ENCODE measurements at regions not wholly inside any gene's neighbourhood (a gene's known extent, or its start where the extent isn't known, plus 50 kb on each side); places are given as distances from the start of the nearest gene placed in this dataset.

DNA sequence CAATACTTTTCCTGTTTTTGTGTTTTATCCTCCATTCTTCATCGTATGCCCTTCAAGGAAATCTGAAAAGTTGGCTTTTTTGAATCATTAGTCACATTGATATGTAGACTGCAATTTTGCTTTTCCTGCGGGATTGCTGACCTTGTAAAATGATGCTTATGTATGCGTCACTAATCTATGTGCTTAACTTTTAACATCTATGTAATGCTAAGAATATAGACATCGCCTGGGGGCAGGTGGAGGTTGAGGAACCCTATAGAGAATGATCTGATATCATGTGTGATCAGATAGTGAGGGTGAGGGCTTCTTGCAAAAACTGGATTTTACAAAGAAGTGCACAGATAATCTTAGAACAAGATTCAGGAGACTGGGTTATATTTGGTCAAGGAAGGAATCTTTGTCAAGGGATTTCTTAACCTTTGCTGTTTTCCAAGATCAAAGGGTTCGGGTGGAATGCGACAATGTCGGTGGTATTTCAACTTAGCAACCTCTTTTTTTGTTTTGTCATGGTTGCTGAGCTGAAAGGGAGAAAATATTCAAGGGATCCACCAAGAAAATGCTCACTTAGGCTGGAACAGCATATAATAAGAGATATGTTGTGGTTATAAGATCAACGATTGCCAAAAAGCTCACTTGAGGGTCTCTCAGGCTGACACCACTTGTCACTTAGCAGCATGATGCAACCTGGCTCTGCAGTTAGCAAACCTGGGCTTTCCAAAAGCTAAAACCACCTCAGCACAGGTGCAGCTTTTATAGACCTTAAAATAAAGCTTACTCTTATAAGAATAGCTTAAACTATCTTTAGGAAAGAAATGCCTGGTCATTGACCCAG is 70.6 kb upstream of the PUDP start:
- DNase-seq, result peak in 1 of 2 experiments; percentile 79
- peak overlapping the region; percentile 98 for H3K27ac ChIP-seq
- peaks cover 26% of the 10 kb centered on the region for H3K79me2 ChIP-seq (ENCODE audit: low read depth)
- no TSS peak for BruUV-seq (replicated peaks)
- TF ChIP-seq CTCF (conservative IDR thresholded peaks at IDR 0.05) (no peak), EZH2 (IDR thresholded peaks at IDR 0.05; ENCODE audit: low read depth) (no peak)
- H3K36me3 ChIP-seq (ENCODE audit: low read depth), result no peaks in the 10 kb centered on the region
- peaks cover 37% of the 10 kb centered on the region for H3F3A ChIP-seq (ENCODE audit: insufficient read depth, low read depth)
- H4K20me1 ChIP-seq (ENCODE audit: insufficient read depth), result no peaks in the 10 kb centered on the region
- ChIA-PET POLR2A (ENCODE audit: unreplicated experiment) (no interaction called here), CTCF (no interaction called here)
- H2AFZ ChIP-seq, result peak overlapping the region; percentile 50
- H3K9me2 ChIP-seq (ENCODE audit: insufficient read depth), result no peaks in the 10 kb centered on the region; the same call in 1 of the 2 replicates
- intact Hi-C loops (cut with micrococcal nuclease; ENCODE audit: unreplicated experiment), result no loop called here
- H3K4me3 ChIP-seq, result peak overlapping the region; percentile 38; the same call in 1 of the 2 replicates
- H3K4me1 ChIP-seq (replicated peaks; ENCODE audit: insufficient read depth), result peaks cover 63% of the 10 kb centered on the region
- no peaks in the 10 kb centered on the region for H3K27me3 ChIP-seq (ENCODE audit: insufficient read depth, low read depth)
- H3K9me3 ChIP-seq (ENCODE audit: insufficient read depth, low read depth), result no peaks in the 10 kb centered on the region
- H3K4me2 ChIP-seq, result peak overlapping the region; percentile 69

- no peaks in the 10 kb centered on the region for H4K20me1 ChIP-seq (ENCODE audit: insufficient read depth)
- DNase-seq, result peak in 1 of 2 experiments; percentile 78
- H3K27ac ChIP-seq, result peak overlapping the region; percentile 98
- H3F3A ChIP-seq (ENCODE audit: insufficient read depth, low read depth), result peaks cover 44% of the 10 kb centered on the region
- H3K4me2 ChIP-seq, result peak overlapping the region; percentile 25
- H3K9me2 ChIP-seq (ENCODE audit: insufficient read depth), result no peaks in the 10 kb centered on the region
- CTCF ChIA-PET, result no interaction called here
- no peak overlapping the region for H3K4me3 ChIP-seq
- no peak overlapping the region for H2AFZ ChIP-seq
- peaks cover 68% of the 10 kb centered on the region for H3K4me1 ChIP-seq (replicated peaks; ENCODE audit: insufficient read depth)
- BruUV-seq (replicated peaks), result no TSS peak
- intact Hi-C loops (cut with micrococcal nuclease; ENCODE audit: unreplicated experiment), result no loop called here
- H3K27me3 ChIP-seq (ENCODE audit: insufficient read depth, low read depth), result no peaks in the 10 kb centered on the region
- no peaks in the 10 kb centered on the region for H3K36me3 ChIP-seq (ENCODE audit: low read depth)
- H3K9me3 ChIP-seq (ENCODE audit: insufficient read depth, low read depth), result no peaks in the 10 kb centered on the region
- POLR2A ChIA-PET (ENCODE audit: unreplicated experiment), result no interaction called here
- TF ChIP-seq CTCF (conservative IDR thresholded peaks at IDR 0.05) (no peak), EZH2 (IDR thresholded peaks at IDR 0.05; ENCODE audit: low read depth) (no peak)
- peaks cover 13% of the 10 kb centered on the region for H3K79me2 ChIP-seq (ENCODE audit: low read depth)
Observed at GRCh38 chrX:7216981-7217587, 69.1 kb upstream of the PUDP start.

DNA sequence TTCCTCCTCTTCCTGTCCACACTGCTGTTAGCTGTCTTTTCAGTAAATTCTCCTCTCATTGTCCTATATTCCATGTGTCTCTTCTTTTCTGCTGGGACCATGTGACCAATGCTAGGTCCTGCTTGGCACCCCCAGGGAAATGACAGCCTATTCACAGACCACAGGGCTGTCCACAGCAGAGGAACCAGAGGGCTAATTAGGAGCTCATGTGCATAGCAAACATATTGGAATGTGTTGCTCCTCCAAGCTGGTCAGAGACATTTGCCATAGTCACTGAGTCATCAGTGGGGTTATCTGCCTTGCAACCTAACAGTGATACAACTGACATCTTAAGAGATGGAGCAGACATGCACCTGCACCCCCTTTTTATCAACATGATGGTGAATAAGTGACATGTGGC is 67.9 kb upstream of the PUDP start:
- TF ChIP-seq CTCF (conservative IDR thresholded peaks at IDR 0.05), result no peak
- TF ChIP-seq EZH2 (IDR thresholded peaks at IDR 0.05; ENCODE audit: low read depth), result no peak
- peaks cover 44% of the 10 kb centered on the region for H3F3A ChIP-seq (ENCODE audit: insufficient read depth, low read depth)
- BruUV-seq (replicated peaks), result no TSS peak
- POLR2A ChIA-PET (ENCODE audit: unreplicated experiment), result no interaction called here
- no peaks in the 10 kb centered on the region for H3K9me3 ChIP-seq (ENCODE audit: insufficient read depth, low read depth)
- H3K4me1 ChIP-seq (replicated peaks; ENCODE audit: insufficient read depth), result peaks cover 68% of the 10 kb centered on the region
- H2AFZ ChIP-seq, result no peak overlapping the region
- no peaks in the 10 kb centered on the region for H3K36me3 ChIP-seq (ENCODE audit: low read depth)
- 0 out of 2 replicates have a peak overlapping the region, but pooled peaks have one; percentile 6 for H3K4me2 ChIP-seq
- intact Hi-C loops (cut with micrococcal nuclease; ENCODE audit: unreplicated experiment), result no loop called here
- H3K79me2 ChIP-seq (ENCODE audit: low read depth), result peaks cover 3% of the 10 kb centered on the region
- CTCF ChIA-PET, result no interaction called here
- H3K4me3 ChIP-seq, result no peak overlapping the region
- H3K9me2 ChIP-seq (ENCODE audit: insufficient read depth), result no peaks in the 10 kb centered on the region
- H3K27ac ChIP-seq, result peak overlapping the region; percentile 98
- H3K27me3 ChIP-seq (ENCODE audit: insufficient read depth, low read depth), result no peaks in the 10 kb centered on the region
- DNase-seq, result peak in 1 of 2 experiments; percentile 77
- H4K20me1 ChIP-seq (ENCODE audit: insufficient read depth), result no peaks in the 10 kb centered on the region
